Endothelial cell of umbilical vein (primary cell): ENCODE measurements at regions not wholly inside any gene's neighbourhood (a gene's known extent, or its start where the extent isn't known, plus 50 kb on each side); places are given as distances from the start of the nearest gene placed in this dataset.

Source experiments
- BruUV-seq: library from RNA; stranded (reverse); fragments of 400-500 nt; replicated peaks from 2 replicates; lab custom pipeline; 2021; lab: Mats Ljungman, UMichigan
- CTCF ChIA-PET: fragments of 300-600, 350-600 bp; sonication (Branson Sonifier 250); formaldehyde crosslinking; loops from one replicate; lab custom pipeline; 2021; ENCODE audit warnings: antibody characterized with exemption, inconsistent platforms; lab: Charles Lee
- POLR2A ChIA-PET: fragments of 300-600, 350-600 bp; sonication (Branson Sonifier 250); formaldehyde crosslinking; loops from one replicate; lab custom pipeline; 2021; ENCODE audit warnings: antibody characterized with exemption, inconsistent platforms; lab: Charles Lee
- DNase-seq: peaks from one replicate; pipeline ENCODE4 v3.0.0-alpha.2; 2011; ENCODE audit warnings: low read depth, low spot score
- FAIRE-seq: peaks from 2 replicates; lab custom pipeline; 2011; peaks lifted over from hg19 to GRCh38; lab: Jason Lieb, UNC
- H2AFZ ChIP-seq: 2 replicates; pipeline ENCODE4 v1.6.0; 2012; ENCODE audit warnings: low read depth, low read length, control low read depth, inconsistent platforms
- H3K27ac ChIP-seq: 2 replicates; pipeline ENCODE4 v1.5.1; 2011; ENCODE audit warnings: low read depth, mild to moderate bottlenecking, control low read depth, low read length, moderate library complexity; ENCODE audit not compliant: insufficient read depth
- H3K27me3 ChIP-seq, 2 experiments: 2 replicates each; pipeline versions ENCODE4 v1.6.0 to v1.6.1; 2011; ENCODE audit warnings: low read length in 2 of 2, mixed read lengths in 1 of 2; ENCODE audit not compliant: control insufficient read depth in 2 of 2, insufficient read depth in 2 of 2
- H3K36me3 ChIP-seq, 2 experiments: 2 replicates in 1 of 2; 3 replicates in 1 of 2; pipeline ENCODE4 v1.5.1; 2011; ENCODE audit warnings: low read length in 2 of 2, mild to moderate bottlenecking in 1 of 2, moderate library complexity in 1 of 2; ENCODE audit not compliant: control insufficient read depth in 2 of 2, insufficient read depth in 2 of 2; ENCODE audit errors: extremely low read depth in 1 of 2
- H3K4me1 ChIP-seq: 3 replicates; pipeline ENCODE4 v1.5.1; 2011; ENCODE audit warnings: mild to moderate bottlenecking, low read length; ENCODE audit not compliant: control insufficient read depth, insufficient read depth; ENCODE audit errors: extremely low read depth
- H3K4me2 ChIP-seq: 2 replicates; pipeline ENCODE4 v1.6.1; 2011; ENCODE audit warnings: low read length, control low read depth, mixed read lengths; ENCODE audit not compliant: insufficient read depth
- H3K4me3 ChIP-seq, 3 experiments: fragments of 200-600 bp in 1 of 3; sonication (generic), shearing (Covaris generic) in 1 of 3; replicated peaks in 1 of 3; 2 replicates each; pipeline ENCODE4 v1.5.1; 2011 to 2016; ENCODE audit warnings: control low read depth in 3 of 3, low read length in 3 of 3, mild to moderate bottlenecking in 2 of 3, inconsistent platforms in 1 of 3, low read depth in 1 of 3, moderate library complexity in 1 of 3; ENCODE audit not compliant: insufficient read depth in 1 of 3
- H3K79me2 ChIP-seq: 2 replicates; pipeline ENCODE4 v1.6.0; 2012; ENCODE audit warnings: low read length, inconsistent platforms; ENCODE audit not compliant: control insufficient read depth, insufficient read depth
- H3K9ac ChIP-seq: replicated peaks from 2 replicates; pipeline ENCODE3; 2011; ENCODE audit warnings: low read length, control low read depth; ENCODE audit not compliant: insufficient read depth; ENCODE audit errors: extremely low read depth
- H3K9me1 ChIP-seq: replicated peaks from 3 replicates; pipeline ENCODE4 v1.6.0; 2011; ENCODE audit warnings: mild to moderate bottlenecking, low read length; ENCODE audit not compliant: control insufficient read depth, insufficient read depth; ENCODE audit errors: extremely low read depth
- H3K9me3 ChIP-seq: replicated peaks from 2 replicates; pipeline ENCODE4 v1.5.1; 2012; ENCODE audit warnings: low read length, inconsistent platforms; ENCODE audit not compliant: control insufficient read depth, insufficient read depth
- H4K20me1 ChIP-seq: replicated peaks from 2 replicates; pipeline ENCODE3; 2011; ENCODE audit warnings: mild to moderate bottlenecking, low read length; ENCODE audit not compliant: control insufficient read depth, insufficient read depth; ENCODE audit errors: extremely low read depth
- CTCF ChIP-seq, 2 donors: IDR thresholded peaks; 1 replicate in 1 of 2; 2 replicates in 1 of 2; pipeline ENCODE4 v1.5.1; 2011; ENCODE audit warnings: low read length in 2 of 2, mild to moderate bottlenecking in 2 of 2, moderate library complexity in 2 of 2, control low read depth in 1 of 2, inconsistent platforms in 1 of 2, low read depth in 1 of 2; ENCODE audit not compliant: insufficient read depth in 1 of 2; ENCODE audit errors: extremely low read depth in 1 of 2
- EZH2 ChIP-seq: IDR thresholded peaks from 2 replicates; pipeline ENCODE4 v1.6.1; 2012; ENCODE audit warnings: borderline replicate concordance, low read depth, mild to moderate bottlenecking, moderate library complexity, low read length, inconsistent platforms; ENCODE audit not compliant: severe bottlenecking
- FOS ChIP-seq: IDR thresholded peaks from 2 replicates; pipeline ENCODE4 v1.6.1; 2011; ENCODE audit warnings: mild to moderate bottlenecking, low read length, moderate library complexity, borderline replicate concordance; ENCODE audit not compliant: insufficient read depth
- GATA2 ChIP-seq: IDR thresholded peaks from 2 replicates; pipeline ENCODE4 v1.7.0; 2011; ENCODE audit warnings: low read depth, mild to moderate bottlenecking, moderate library complexity, mixed read lengths, low read length; ENCODE audit not compliant: insufficient read length, insufficient read depth
- JUN ChIP-seq: IDR thresholded peaks from 2 replicates; pipeline ENCODE4 v1.6.1; 2011; ENCODE audit warnings: borderline replicate concordance, low read depth; ENCODE audit not compliant: insufficient read length, insufficient read depth
- MAX ChIP-seq: IDR thresholded peaks from 2 replicates; pipeline ENCODE4 v1.6.1; 2011; ENCODE audit not compliant: insufficient read depth, insufficient read length
- MYC ChIP-seq: IDR thresholded peaks from one replicate; pipeline ENCODE4 v1.6.1; 2011; ENCODE audit warnings: mild to moderate bottlenecking, low read depth, low read length
- POLR2A ChIP-seq: IDR thresholded peaks from 2 replicates; pipeline ENCODE4 v1.6.1; 2012; ENCODE audit warnings: low read depth, mild to moderate bottlenecking, control low read depth, low read length
- POLR2AphosphoS5 ChIP-seq: IDR thresholded peaks from 2 replicates; pipeline ENCODE4 v1.6.1; 2012; ENCODE audit warnings: low read depth, mild to moderate bottlenecking, control low read depth, low read length, moderate library complexity; ENCODE audit not compliant: insufficient read depth
- dilution Hi-C: fragments of 300-500 bp; cut with MboI; formaldehyde crosslinking; loops from one replicate; pipeline ENCODE4 v1.15.0; 2019; ENCODE audit warnings: low sequenced_read_pairs; ENCODE audit not compliant: extremely low pct_ligation_motif_present
- intact Hi-C: fragments of 100-400 bp; cut with micrococcal nuclease; formaldehyde crosslinking; loops from one replicate; pipeline ENCODE4 v1.10.0; 2022

- Histone ChIP-seq H3K9me3 (no peaks in the 10 kb centered on the region), H3K36me3 (no peaks in the 10 kb centered on the region), H2AFZ (no peak overlapping the region), H3K4me2 (no peak overlapping the region), H3K79me2 (no peaks in the 10 kb centered on the region), H3K27ac (no peak overlapping the region), H3K9me1 (no peaks in the 10 kb centered on the region), H3K4me3 (no peak overlapping the region), H3K9ac (no peak overlapping the region), H3K4me1 (no peaks in the 10 kb centered on the region), H4K20me1 (no peaks in the 10 kb centered on the region), H3K27me3 (no peaks in the 10 kb centered on the region)
- intact Hi-C loops = no loop called here
- DNase-seq (no peak), FAIRE-seq (no peak)
- BruUV-seq = no TSS peak
- dilution Hi-C loops = no loop called here
- CTCF ChIA-PET = interaction anchor here (1.8 kb wide), 1 partner anchor 459 kb away, joined by 5 read pairs; no protein-coding TSS in a partner anchor
- TF ChIP-seq JUN (no peak), POLR2A (no peak), CTCF (IDR thresholded peaks at IDR 0.05; ENCODE audit: extremely low read depth in 1 of 2, insufficient read depth in 1 of 2, low read depth in 1 of 2, low read length in 2 of 2) (no peak), MYC (no peak), MAX (no peak), EZH2 (no peak), GATA2 (no peak), POLR2AphosphoS5 (no peak), FOS (no peak)
- POLR2A ChIA-PET = no interaction called here
Measured at GRCh38 chr3:110773413-110773954, 298.1 kb upstream of the NECTIN3 start.
